ENCODE measurements at regions not wholly inside any gene's neighbourhood (a gene's known extent, or its start where the extent isn't known, plus 50 kb on each side); places are given as distances from the start of the nearest gene placed in this dataset.
"Not testable (repeated sequence)": the region's sequence is repeated elsewhere in the genome, so short reads cannot be mapped to it uniquely, and the experiment has no call there.

GRCh38 chr10:10745291-10745690, 272.4 kb upstream of the CELF2 start:
- DNase-seq: no peak

GRCh38 chr10:10755490-10755889, 262.2 kb upstream of the CELF2 start:
- DNase-seq: no peak

GRCh38 chr10:10758306-10758705, 259.4 kb upstream of the CELF2 start:
- DNase-seq: no peak

- not testable (repeated sequence) for DNase-seq
These were observed 257.9 kb upstream of the CELF2 start for GRCh38 chr10:10759806-10760205.

GRCh38 chr10:10765017-10765416, 252.7 kb upstream of the CELF2 start:
- DNase-seq: no peak

- no peak for DNase-seq
These were observed 245.3 kb upstream of the CELF2 start for GRCh38 chr10:10772411-10772810.

- no peak for DNase-seq
These were observed 244.7 kb upstream of the CELF2 start for GRCh38 chr10:10772874-10773508.

GRCh38 chr10:10774416-10774815, 243.3 kb upstream of the CELF2 start:
- DNase-seq: no peak

- DNase-seq: no peak
These were observed 241.3 kb upstream of the CELF2 start for GRCh38 chr10:10776363-10776762.

- no peak for DNase-seq
These were observed 240.4 kb upstream of the CELF2 start for GRCh38 chr10:10777279-10777678.

GRCh38 chr10:10777723-10778122, 239.9 kb upstream of the CELF2 start:
- DNase-seq: no peak

- no peak for DNase-seq
These were observed 238.7 kb upstream of the CELF2 start for GRCh38 chr10:10778959-10779358.

GRCh38 chr10:10779511-10779910, 238.2 kb upstream of the CELF2 start:
- no peak for DNase-seq

- DNase-seq: no peak
These were observed 236.9 kb upstream of the CELF2 start for GRCh38 chr10:10780746-10781145.

- no peak for DNase-seq
These were observed 235.1 kb upstream of the CELF2 start for GRCh38 chr10:10782603-10783002.

GRCh38 chr10:10785627-10786026, 232.0 kb upstream of the CELF2 start:
- DNase-seq: no peak

GRCh38 chr10:10786109-10787090, 231.3 kb upstream of the CELF2 start:
- no peak for DNase-seq

- no peak for DNase-seq
These were observed 230.1 kb upstream of the CELF2 start for GRCh38 chr10:10787586-10787985.

- DNase-seq: no peak
These were observed 228.9 kb upstream of the CELF2 start for GRCh38 chr10:10788761-10789160.

GRCh38 chr10:10791869-10792268, 225.8 kb upstream of the CELF2 start:
- DNase-seq: no peak

- no peak for DNase-seq
These were observed 225.0 kb upstream of the CELF2 start for GRCh38 chr10:10792681-10793080.

- DNase-seq: no peak
These were observed 223.6 kb upstream of the CELF2 start for GRCh38 chr10:10794046-10794445.

- DNase-seq: no peak
These were observed 222.9 kb upstream of the CELF2 start for GRCh38 chr10:10794791-10795191.

GRCh38 chr10:10796061-10796773, 221.5 kb upstream of the CELF2 start:
- no peak for DNase-seq
